ENCODE measurements at regions not wholly inside any gene's neighbourhood (a gene's known extent, or its start where the extent isn't known, plus 50 kb on each side); places are given as distances from the start of the nearest gene placed in this dataset.

GRCh38 chr21:41689289-41689583 lies 77.6 kb downstream of the RIPK4 start:
- Mint-ChIP-seq H3K27me3 (peaks cover 5% of the 10 kb centered on the region), H3K4me3 (ENCODE audit: low read depth) (no peak overlapping the region), H3K36me3 (ENCODE audit: insufficient read depth) (no peaks in the 10 kb centered on the region), H3K4me1 (ENCODE audit: low read depth) (peaks cover 13% of the 10 kb centered on the region), H3K9me3 (ENCODE audit: low read depth) (peaks cover 4% of the 10 kb centered on the region), H3K27ac (no peak overlapping the region)
- no peak for TF ChIP-seq CTCF (IDR thresholded peaks at IDR 0.05; ENCODE audit: unreplicated experiment)
- no peak for DNase-seq (ENCODE audit: low spot score, unreplicated experiment)

GRCh38 chr21:41687633-41688032 lies 79.2 kb downstream of the RIPK4 start:
- Mint-ChIP-seq H3K4me3 (ENCODE audit: low read depth) (no peak overlapping the region), H3K27ac (no peak overlapping the region), H3K4me1 (ENCODE audit: low read depth) (peaks cover 27% of the 10 kb centered on the region), H3K9me3 (ENCODE audit: low read depth) (no peaks in the 10 kb centered on the region), H3K36me3 (ENCODE audit: insufficient read depth) (no peaks in the 10 kb centered on the region), H3K27me3 (peaks cover 5% of the 10 kb centered on the region)
- DNase-seq (ENCODE audit: low spot score, unreplicated experiment): no peak
- no peak for TF ChIP-seq CTCF (IDR thresholded peaks at IDR 0.05; ENCODE audit: unreplicated experiment)

- Mint-ChIP-seq H3K27me3 (peaks cover 5% of the 10 kb centered on the region), H3K4me3 (ENCODE audit: low read depth) (no peak overlapping the region), H3K9me3 (ENCODE audit: low read depth) (no peaks in the 10 kb centered on the region), H3K4me1 (ENCODE audit: low read depth) (peaks cover 27% of the 10 kb centered on the region), H3K36me3 (ENCODE audit: insufficient read depth) (no peaks in the 10 kb centered on the region), H3K27ac (peak overlapping the region; percentile 72)
- TF ChIP-seq CTCF (IDR thresholded peaks at IDR 0.05; ENCODE audit: unreplicated experiment): no peak
- no peak for DNase-seq (ENCODE audit: low spot score, unreplicated experiment)
Measured at GRCh38 chr21:41686664-41687063, 80.2 kb downstream of the RIPK4 start.

GRCh38 chr21:41685511-41686149 lies 81.2 kb downstream of the RIPK4 start:
- Mint-ChIP-seq H3K4me3 (ENCODE audit: low read depth) (no peak overlapping the region), H3K27ac (no peak overlapping the region), H3K4me1 (ENCODE audit: low read depth) (peaks cover 31% of the 10 kb centered on the region), H3K36me3 (ENCODE audit: insufficient read depth) (no peaks in the 10 kb centered on the region), H3K27me3 (no peaks in the 10 kb centered on the region), H3K9me3 (ENCODE audit: low read depth) (no peaks in the 10 kb centered on the region)
- no peak for DNase-seq (ENCODE audit: low spot score, unreplicated experiment)
- TF ChIP-seq CTCF (IDR thresholded peaks at IDR 0.05; ENCODE audit: unreplicated experiment): no peak

DNA sequence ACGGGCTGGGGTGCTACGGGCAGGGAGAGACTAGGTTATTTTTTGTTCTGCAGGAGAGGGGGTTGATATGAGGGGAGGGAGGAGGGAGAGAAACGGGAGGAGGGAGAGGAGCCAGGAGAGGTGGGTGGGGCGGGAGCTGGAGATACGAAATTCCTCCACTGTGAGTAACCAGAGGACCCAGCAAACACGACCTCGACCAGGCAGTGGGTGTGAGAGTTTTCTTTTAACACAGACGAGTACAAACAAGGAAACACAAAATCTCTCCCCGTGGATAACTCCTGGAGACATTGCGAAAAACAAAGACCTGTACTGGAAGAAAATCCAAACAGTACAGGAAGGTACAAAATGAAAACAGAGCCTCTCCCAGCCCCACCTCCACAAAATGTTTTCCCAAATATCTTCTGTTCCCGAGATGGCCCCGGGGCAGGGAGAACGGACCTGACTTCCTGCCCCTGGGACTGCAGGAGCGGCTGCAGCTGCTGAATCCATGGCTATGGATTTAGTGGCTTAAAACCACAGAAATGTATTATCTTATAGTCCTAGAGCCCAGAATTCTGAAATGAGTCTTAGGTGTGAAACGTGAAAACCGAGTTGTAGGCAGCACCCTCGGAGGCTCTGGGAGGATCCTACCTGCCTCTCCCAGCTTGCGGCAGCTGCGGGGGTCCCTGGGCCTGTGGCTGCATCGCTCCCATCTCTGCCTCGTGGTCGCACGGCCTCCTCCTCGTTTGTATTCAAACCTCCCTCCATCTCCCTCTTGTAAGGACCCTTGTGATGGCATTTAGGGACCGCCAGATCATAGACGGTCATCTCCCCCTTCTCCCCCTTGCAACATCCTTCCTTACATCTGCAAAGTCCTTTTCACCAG lies 82.2 kb downstream of the RIPK4 start:
- H3K4me1 Mint-ChIP-seq (ENCODE audit: low read depth): peaks cover 35% of the 10 kb centered on the region
- no peaks in the 10 kb centered on the region for H3K36me3 Mint-ChIP-seq (ENCODE audit: insufficient read depth)
- no peak overlapping the region for H3K4me3 Mint-ChIP-seq (ENCODE audit: low read depth)
- no peaks in the 10 kb centered on the region for H3K27me3 Mint-ChIP-seq
- no peak for DNase-seq (ENCODE audit: low spot score, unreplicated experiment)
- peak overlapping the region; percentile 92 for H3K27ac Mint-ChIP-seq
- H3K9me3 Mint-ChIP-seq (ENCODE audit: low read depth): no peaks in the 10 kb centered on the region
- TF ChIP-seq CTCF (IDR thresholded peaks at IDR 0.05; ENCODE audit: unreplicated experiment): no peak
